ENCODE measurements at regions not wholly inside any gene's neighbourhood (a gene's known extent, or its start where the extent isn't known, plus 50 kb on each side); places are given as distances from the start of the nearest gene placed in this dataset.

DNA sequence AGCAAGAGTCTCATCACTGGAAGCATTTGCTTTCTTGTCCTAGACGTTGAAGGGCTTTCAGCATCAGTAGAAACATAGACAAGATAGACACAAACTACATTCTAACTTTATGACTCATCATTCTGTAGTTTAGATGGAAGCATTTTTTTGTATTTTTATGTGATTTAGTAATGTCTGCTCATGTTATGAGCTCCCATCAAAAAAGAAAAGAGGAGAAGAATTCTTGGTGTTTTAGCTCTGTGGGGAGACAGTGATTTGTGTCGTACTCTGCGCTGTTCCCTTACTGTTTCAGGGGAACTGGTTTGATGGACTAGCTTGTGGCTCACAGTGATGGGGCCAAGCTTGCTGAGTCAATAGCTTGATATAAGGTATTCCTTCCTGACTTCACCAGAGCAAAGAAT lies 159.2 kb upstream of the WWC1 start:
- TF ChIP-seq EZH2 (IDR thresholded peaks at IDR 0.05) (no peak), POLR2AphosphoS5 (IDR thresholded peaks at IDR 0.05; ENCODE audit: borderline replicate concordance, low read depth, low read length) (no peak), FOXP2 (optimal IDR thresholded peaks at IDR 0.05; ENCODE audit: control extremely low read depth, extremely low read length, insufficient read depth) (no peak)
